HG03159 (cell line): ENCODE measurements at regions not wholly inside any gene's neighbourhood (a gene's known extent, or its start where the extent isn't known, plus 50 kb on each side); places are given as distances from the start of the nearest gene placed in this dataset.

Experiments
- ATAC-seq: cut with Tn5 transposase; IDR thresholded peaks from one replicate; pipeline ENCODE4 v1.9.1; 2021; ENCODE audit warnings: mild to moderate bottlenecking, moderate library complexity; ENCODE audit not compliant: unreplicated experiment

DNA sequence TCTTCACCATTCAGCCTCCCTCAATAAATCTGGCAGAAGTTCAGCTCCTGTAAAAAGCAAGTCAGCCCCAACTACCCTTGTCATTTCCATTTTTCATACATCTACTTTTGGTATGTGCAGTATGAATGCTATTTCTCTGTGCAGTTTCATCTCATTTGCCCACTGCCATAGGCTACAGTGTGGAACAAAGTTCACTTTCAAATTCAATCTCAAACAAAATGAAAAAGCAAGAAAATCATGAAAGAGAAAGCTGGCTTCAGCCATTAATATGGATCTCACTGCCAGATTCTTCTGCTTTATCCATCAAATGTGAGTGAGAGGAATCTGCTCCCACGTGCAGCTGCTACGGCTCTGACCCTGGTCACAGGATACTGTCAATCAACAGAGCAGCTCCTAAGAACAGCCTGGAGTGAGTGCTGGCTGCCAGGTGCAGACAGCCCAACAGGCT is 494.2 kb downstream of the ZNF608 start:
- ATAC-seq, result no peak

DNA sequence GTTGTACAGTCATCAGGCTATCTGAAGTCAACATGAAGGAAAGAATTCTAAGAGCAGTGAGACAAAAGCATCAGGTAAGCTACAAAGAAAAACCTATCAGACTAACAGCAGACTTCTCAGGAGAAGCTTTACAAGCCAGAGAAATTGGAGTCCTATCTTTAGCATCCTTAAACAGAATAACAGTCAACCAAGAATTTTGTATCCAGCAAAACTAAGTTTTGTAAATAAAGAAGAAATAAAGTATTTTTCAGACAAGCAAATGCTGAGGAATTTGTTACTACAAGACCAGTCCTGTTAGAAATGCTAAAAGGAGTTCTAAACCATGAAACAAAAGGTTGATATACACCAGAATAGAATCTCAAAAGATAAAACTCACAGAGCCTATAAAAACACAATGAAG is 501.2 kb downstream of the ZNF608 start:
- ATAC-seq, result no peak

DNA sequence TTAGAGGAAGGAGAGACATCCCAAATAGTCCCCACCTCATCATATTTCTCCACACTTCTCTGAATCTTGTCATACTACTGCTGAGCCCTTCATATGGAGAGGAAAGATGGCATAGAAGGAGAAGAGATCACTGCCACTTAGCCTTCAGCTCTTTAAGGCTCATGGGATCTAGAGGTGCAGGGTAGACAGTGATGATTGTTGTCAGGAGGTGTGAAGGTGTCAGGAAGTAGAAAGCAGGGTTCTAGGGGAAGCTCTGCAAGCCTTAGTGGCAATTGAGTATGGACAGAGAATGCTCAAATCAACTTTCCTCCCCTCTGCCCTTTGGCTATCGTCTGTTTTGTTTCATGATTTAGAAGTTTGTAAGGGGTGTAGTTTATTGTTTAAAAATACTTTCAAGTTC is 505.7 kb downstream of the ZNF608 start:
- no peak for ATAC-seq

DNA sequence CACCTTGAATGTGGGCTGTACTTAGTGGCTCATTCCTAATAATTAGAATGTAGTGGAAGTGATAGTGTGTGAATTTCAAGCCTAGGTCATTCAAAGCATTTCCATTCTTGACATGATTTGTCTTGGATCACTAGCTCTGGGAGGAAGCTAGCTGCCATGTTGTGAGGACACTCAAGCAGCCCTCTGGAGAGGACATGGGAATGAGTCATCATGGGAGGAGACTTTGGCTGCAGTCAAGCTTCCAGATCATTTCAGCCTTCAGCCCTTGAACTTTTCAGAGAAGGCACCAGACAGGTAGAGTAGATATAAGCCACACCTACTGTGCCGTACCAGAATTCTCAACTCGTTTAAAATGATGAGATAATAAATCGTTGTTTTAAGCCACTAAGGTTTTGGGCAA is 506.9 kb downstream of the ZNF608 start:
- no peak for ATAC-seq

DNA sequence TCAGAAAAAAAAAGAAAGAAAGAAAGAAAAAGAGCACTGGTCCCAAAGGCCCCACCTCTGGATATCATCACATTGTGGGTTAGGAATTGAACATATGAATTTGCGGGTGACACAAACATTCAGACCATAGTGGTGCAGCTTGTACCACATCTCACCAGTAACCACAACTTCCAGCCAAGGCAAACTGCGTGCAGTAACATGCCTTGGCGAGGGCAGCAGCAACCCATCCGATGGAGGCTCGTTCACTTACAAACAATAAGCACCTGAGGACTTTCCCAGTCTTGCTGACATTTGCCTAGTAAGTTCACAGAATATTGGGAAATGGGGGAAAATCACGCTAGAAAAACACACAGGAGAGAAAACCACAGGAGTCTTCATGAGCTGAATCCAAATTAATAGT is 508.1 kb downstream of the ZNF608 start:
- ATAC-seq, result no peak

DNA sequence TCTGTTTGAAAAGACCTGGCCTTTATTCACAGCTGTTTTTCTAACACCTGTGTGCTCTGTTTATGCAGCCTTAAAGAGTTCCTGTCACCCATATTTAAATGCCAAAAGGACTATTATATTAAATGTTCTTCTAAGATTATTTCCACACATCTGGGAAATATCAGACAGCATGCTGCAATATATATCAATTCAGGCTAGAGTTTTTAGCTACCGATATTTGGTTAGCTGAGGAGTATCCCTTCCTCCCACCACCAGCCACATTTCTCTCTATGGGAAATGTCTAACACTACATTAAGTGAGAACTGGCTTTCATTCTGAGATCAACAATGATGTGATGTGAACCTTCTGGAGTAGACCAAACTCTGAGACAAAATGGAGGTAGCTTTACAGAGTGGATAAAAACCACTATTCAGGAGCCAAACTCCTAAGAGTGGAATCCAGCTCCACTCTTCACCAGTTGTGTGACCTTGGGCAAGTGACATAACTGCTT is 509.2 kb downstream of the ZNF608 start:
- ATAC-seq, result no peak

DNA sequence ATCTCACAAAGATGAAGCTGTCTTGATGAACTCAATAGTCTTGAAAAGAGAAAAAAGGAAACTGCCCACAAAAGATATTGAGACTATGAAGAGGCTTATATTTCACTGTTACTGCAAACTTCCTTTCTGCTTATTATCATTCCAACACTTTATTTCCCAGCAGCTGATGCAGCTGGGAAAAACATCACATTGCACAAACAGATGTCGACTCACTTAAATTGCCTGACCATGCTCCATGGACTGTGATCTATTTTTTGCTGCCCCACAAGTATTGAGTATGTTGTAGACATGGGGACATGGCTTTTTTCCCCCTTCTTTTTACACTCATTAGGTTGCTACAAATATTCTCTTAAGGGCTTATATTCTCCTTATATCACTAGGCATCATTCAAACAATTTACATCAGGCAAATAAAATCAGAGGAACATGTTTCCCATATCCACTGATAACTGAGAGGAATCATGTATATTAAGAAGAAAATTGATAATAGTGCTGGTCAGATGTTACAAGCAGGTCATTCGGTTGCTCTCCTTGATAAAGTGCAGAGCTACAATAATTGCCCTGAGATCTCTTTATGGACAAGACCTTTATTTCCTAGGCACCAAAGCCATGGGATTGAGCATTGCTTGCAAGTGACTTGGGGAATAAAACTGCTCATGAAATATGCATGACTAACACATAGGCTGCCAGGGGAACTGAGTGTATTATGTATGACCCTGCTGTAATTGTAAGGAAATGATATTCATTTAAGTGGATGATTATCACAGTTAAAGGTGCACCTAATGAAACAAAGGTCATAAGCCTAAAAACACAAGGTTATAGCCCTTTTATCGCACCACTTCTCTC is 509.9 kb downstream of the ZNF608 start:
- ATAC-seq, result no peak

DNA sequence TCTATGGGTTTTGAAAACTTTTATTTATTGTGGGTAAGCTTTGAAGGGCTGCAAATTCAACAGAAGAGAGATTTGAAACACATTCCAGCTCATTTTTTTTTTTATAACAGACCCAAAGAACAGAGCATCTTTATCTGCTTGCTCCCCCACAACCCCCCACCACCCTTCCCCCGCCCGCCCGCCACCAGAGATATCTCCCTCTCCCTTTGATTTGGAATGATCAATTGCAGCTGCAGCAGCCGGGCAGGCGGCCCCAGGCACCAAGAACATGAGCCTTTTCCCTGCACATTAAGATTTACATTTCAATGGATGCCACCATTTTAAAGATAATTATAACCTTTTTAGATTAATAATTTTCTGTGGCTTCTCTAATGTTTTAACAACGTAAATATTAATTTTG is 510.9 kb downstream of the ZNF608 start:
- no peak for ATAC-seq

DNA sequence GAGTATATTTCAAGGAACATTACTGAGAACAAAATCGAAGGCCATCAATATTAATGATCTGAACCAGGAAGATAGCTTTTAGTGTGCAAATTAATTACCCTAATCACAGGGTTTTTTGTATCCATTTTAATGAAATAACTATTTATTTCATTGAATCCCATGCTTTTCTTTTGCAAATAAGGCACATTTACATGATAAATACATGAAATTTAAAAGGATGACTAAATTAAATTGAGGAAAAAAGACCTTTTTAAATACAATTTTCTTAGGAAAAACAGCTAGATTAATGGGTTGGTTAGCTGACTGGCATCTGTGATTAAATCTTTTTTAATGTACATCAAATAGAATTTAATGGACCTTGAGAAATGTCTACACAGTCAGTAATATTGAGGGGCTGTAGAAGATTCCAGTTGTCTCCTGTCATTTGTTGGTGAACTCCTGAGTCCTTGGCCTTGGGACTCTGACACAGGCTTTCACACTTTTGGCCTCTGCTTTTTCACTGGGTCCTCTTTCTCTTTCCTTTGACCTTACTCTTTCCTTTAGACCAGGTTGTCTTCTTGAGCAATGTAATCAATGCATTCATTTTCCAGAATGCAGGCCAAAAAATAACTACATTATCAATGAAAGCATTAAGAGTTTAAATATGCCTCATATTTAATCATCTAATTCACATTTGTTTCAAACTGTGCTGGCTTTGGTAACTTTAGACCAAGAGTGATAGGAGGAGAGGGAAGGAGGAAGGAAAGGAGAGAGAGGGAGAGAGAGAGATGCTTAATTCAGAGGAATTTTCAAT is 511.5 kb downstream of the ZNF608 start:
- no peak for ATAC-seq

DNA sequence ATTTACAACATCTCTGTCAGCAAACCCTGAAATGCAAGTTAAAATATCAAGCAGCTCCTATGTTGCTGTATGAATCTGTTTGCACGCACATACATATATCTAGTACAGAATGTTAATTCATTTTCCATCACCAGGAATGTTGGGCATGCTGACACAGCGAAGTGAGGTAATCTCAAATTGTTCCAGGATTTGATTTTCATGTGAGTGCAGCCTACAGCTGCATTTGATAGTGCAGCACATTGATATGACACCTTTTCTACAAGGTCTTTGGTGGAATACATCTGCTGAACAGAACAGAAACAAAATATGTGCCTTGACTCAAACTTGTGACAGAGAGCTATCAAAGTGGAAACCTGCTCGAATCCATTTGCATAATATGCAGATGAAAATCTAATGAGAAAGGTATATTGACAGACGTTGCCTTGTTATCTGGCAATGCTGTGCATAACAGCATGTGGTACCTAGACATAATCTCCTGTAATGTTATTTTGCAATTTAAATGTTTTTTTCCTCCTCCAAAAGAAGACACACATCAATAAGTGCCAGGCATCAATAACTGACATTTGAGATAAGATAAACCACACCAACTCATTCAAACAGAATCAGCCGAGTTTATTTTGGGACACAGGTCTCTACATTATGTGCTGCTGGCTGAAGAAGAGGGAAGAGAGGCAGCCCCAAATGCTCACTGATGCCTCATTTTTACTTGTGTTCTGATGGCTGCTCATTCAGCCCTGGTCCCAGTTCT is 512.2 kb downstream of the ZNF608 start:
- no peak for ATAC-seq

DNA sequence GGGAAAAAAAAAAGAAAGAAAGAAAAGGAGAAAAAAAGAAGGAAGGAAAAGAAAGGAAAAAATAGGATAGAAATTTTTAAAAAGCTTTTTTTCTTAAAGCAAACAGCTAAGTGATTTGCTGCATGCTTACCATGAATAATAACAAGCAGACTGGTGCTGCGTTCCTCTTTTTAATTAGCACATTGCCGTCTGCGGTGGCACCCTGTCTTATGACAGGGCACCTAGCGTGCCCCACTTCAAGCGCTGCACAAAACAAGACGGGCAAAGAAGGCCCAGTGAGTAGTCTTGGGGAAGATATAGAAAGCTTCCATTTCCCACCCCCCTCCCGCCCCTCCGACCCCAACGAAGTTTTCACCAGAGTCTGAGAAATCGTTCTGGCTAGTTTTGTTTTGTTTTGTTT is 513.9 kb downstream of the ZNF608 start:
- ATAC-seq, result no peak

DNA sequence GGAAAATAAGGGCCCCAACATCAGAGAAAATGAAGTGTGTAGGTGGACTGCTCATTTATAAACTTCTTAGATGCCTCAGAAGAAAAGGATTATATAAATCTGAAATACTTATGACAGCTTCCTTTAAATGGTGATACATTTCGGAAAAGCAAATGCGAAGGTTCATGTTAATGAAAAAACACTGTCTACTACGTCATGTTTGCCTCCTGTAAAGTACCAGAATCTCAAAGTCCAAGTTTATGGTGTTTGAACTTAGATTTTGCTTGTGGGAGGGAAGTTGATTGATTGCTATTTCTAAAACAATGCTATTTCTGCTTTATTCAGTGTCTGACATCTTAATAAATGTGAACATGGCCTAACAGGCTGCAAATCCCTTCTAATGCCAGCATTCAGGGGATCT is 514.6 kb downstream of the ZNF608 start:
- ATAC-seq, result no peak

DNA sequence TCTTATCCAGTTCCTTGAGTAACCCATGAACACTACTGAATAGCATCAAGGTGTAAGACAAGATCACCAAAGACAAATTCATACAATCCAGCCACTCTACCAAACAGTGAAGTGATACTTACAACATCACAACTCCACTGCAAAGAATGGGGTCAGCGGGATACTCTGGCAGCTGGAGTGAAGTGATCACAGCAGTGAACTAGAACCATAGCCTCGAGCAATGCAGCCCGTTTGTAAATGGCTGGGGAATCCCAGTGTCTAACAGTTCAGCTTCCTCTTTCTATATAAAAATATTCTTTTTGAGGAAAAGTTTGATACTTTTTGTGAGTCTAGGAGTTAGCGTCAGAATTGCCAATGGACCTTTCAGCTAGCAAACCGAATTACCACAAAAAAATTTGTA is 515.2 kb downstream of the ZNF608 start:
- ATAC-seq, result no peak

DNA sequence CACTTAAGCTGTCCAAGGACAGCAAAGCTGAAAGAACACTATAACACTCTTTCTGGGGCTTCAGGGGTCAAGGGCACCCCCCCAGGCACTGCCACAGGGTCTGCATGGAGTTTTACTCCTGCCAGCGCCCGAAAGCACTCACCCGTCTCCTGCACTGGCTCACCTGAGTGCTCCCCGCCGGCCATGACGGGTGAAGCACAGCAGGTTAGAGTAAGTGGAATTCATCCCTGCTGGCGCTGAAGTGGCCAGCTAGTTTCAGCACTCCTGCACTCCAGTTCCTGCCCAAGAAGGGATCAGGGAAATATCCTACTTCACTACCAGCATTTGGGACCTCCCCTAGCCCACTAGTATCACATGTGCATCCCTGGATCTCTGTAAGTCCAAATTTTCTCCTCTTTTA is 516.0 kb downstream of the ZNF608 start:
- no peak for ATAC-seq

DNA sequence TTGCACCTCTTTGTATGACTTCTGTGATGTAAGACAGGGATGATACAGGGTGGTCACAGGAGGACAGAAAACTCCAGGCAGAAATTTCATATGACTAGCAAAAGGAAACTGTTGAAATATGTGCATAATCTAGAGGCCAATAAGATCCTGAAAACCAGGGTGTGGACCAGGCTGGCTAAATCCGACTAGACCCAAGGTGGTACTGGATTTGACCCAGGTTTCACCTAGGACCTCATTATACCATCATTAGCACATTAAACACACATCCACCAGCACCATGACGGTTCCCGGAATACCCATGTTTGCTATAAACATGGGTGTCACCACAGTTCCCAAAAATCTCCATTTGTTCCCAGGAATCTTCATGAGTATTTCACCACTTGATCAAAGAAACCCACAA is 517.1 kb downstream of the ZNF608 start:
- no peak for ATAC-seq

DNA sequence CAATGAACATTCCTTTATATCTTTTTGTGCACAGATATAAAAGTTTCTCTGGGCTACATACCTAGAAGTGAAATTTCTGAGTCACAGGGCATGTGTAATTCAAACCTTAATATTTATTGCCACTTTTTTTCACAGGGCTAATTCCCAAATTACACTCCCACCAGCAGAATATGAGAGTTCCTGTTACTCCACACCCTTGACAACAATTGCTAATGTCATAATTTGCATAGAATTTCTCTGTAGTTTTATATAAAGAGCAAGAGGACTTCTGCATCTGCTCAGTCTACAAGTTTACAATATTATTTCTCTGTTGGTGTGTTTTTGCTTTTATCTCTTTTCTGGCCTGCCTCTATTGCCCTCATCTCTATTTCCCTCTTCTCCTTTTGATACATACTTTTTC is 518.5 kb downstream of the ZNF608 start:
- ATAC-seq, result no peak

DNA sequence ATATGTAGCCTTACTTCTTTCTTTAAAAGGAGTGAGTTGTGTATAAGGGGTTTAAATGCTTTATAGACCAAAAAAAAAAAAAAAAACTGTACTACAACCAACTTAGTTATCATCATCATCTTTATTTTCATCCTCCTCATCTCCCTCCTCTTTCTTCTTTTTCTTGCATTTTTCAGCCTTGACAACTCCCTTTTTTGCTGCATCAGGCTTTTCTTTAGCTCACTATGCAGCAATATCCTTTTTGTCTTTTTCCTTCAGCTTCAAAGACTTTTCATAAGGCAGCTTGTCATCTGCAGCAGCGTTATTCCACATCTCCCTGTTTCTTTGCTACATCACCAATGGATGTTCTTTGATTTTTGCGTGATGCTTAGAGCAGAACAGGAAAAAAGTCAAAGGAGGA is 526.0 kb downstream of the ZNF608 start:
- ATAC-seq, result no peak

DNA sequence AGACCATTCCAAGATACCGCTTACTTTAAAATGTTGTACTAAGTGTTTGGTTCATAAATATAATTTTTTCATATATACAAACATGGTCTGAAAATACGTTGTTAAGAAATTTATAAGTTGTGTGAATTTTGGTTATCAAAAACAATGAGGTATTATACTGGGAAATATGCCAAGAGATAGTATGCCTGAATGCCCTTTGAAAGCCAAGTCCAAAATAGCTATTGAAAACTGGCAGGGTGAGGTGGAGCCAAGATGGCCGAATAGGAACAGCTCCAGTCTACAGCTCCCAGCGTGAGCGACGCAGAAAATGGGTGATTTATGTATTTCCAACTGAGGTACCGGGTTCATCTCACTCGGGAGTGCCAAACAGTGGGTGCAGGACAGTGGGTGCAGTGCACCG is 533.5 kb downstream of the ZNF608 start:
- no peak for ATAC-seq

DNA sequence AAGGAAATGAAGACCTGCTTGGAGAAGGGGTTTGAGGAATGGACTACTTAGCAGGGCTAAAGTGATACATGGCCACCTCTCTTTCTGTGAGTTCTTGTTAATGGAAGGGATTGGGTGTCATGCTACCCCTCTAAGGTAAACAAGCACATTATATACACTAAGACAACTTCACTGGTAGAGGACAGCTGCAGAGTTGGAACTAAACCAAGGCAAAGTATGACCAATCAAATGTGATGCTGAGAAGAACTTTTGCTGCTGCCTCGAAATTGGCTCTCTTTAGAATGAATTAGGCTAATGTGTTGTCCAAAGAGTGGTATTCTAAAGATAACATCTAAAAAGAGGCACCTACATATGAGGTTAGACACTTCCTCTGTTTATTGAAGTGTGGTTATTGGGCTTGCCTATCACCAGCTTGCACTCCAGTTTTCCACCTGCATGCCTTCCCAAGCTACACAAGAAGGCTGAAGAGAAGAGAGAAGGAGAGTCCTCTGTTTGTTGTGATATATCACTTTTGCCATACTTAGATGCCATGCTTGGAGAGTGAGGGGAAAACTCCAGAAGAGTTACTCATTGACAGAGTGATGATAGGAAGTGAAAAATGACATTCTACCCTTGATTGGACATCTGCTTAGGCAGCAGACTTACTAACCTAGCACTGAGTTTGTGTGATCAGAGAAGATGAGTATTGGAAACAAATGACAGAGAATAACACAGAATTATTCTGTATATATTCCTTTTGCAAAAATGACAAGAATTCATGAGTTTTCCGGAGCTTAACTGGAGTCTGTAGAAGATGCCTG is 536.1 kb downstream of the ZNF608 start:
- ATAC-seq, result no peak

DNA sequence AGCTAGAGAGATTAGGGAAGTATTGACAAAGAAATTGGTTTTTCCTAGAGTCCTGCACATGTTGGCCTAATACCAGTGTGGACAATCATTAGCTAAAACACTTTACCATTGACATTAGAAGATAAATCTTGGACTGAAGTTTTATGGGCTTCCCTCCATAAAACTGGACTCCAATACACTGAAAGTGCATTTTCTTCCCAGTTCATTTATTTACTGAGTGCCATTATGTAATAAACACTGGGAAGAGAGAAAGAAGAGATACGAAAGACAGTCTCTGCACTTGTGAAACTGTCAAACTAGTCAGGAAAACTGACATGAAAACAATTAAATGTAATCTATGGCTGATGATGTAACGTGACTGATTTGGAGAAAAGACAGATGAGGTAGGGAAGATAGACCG is 539.3 kb downstream of the ZNF608 start:
- ATAC-seq, result no peak

DNA sequence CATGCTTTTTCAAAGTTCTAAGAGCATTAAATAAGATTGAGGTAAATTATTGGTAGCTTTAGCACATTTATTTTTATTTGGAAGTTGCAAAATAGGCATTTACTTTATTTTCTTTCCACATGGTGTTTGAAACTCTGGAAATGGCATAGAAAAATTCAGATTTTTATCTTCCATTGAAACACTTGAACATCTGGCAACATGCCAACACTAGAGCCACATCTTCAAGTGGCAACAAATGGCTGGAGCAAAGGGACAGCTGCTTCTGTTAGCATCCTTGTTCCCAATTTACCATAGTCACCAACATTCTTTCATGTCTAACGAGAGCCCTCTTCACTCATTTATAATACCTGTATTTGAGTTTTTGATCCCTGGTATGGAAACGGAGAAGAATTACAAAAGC is 539.9 kb downstream of the ZNF608 start:
- ATAC-seq, result no peak
